ENCODE measurements at regions not wholly inside any gene's neighbourhood (a gene's known extent, or its start where the extent isn't known, plus 50 kb on each side); places are given as distances from the start of the nearest gene placed in this dataset.
"Not testable (repeated sequence)": the region's sequence is repeated elsewhere in the genome, so short reads cannot be mapped to it uniquely, and the experiment has no call there.

- no peak for DNase-seq (ENCODE audit: low read depth, low spot score)
Observed at GRCh38 chr12:34097213-34097612, 74.9 kb downstream of the ALG10 start.

- DNase-seq (ENCODE audit: low read depth, low spot score): no peak
Observed at GRCh38 chr12:34105392-34105933, 83.2 kb downstream of the ALG10 start.

- no peak for DNase-seq (ENCODE audit: low read depth, low spot score)
Observed at GRCh38 chr12:34106172-34106571, 83.9 kb downstream of the ALG10 start.

- no peak for DNase-seq (ENCODE audit: low read depth, low spot score)
Observed at GRCh38 chr12:34107016-34107415, 84.7 kb downstream of the ALG10 start.

- DNase-seq (ENCODE audit: low read depth, low spot score): no peak
Observed at GRCh38 chr12:34107781-34108404, 85.6 kb downstream of the ALG10 start.

GRCh38 chr12:34108405-34108803 is 86.1 kb downstream of the ALG10 start:
- DNase-seq (ENCODE audit: low read depth, low spot score): no peak

- no peak for DNase-seq (ENCODE audit: low read depth, low spot score)
Observed at GRCh38 chr12:34108967-34109366, 86.7 kb downstream of the ALG10 start.

- DNase-seq (ENCODE audit: low read depth, low spot score): no peak
Observed at GRCh38 chr12:34109390-34109789, 87.1 kb downstream of the ALG10 start.

- DNase-seq (ENCODE audit: low read depth, low spot score): not testable (repeated sequence)
Observed at GRCh38 chr12:34109909-34110531, 87.7 kb downstream of the ALG10 start.

GRCh38 chr12:34119366-34119765 is 97.1 kb downstream of the ALG10 start:
- no peak for DNase-seq (ENCODE audit: low read depth, low spot score)

- no peak for DNase-seq (ENCODE audit: low read depth, low spot score)
Observed at GRCh38 chr12:34121360-34121759, 99.1 kb downstream of the ALG10 start.

- peak; percentile 13 for DNase-seq (ENCODE audit: low read depth, low spot score)
Observed at GRCh38 chr12:34123092-34123491, 100.8 kb downstream of the ALG10 start.

GRCh38 chr12:34124608-34125007 is 102.3 kb downstream of the ALG10 start:
- no peak for DNase-seq (ENCODE audit: low read depth, low spot score)

GRCh38 chr12:34126239-34126641 is 103.9 kb downstream of the ALG10 start:
- no peak for DNase-seq (ENCODE audit: low read depth, low spot score)

- no peak for DNase-seq (ENCODE audit: low read depth, low spot score)
Observed at GRCh38 chr12:34126805-34127204, 104.5 kb downstream of the ALG10 start.

- not testable (repeated sequence) for DNase-seq (ENCODE audit: low read depth, low spot score)
Observed at GRCh38 chr12:34127379-34127778, 105.1 kb downstream of the ALG10 start.

GRCh38 chr12:34142430-34142829 is 120.1 kb downstream of the ALG10 start:
- DNase-seq (ENCODE audit: low read depth, low spot score): no peak

GRCh38 chr12:34151019-34151418 is 128.7 kb downstream of the ALG10 start:
- no peak for DNase-seq (ENCODE audit: low read depth, low spot score)

GRCh38 chr12:34163443-34163842 is 141.1 kb downstream of the ALG10 start:
- DNase-seq (ENCODE audit: low read depth, low spot score): peak; percentile 1

- DNase-seq (ENCODE audit: low read depth, low spot score): no peak
Observed at GRCh38 chr12:34166427-34167060, 144.2 kb downstream of the ALG10 start.

GRCh38 chr12:34168507-34168906 is 146.2 kb downstream of the ALG10 start:
- DNase-seq (ENCODE audit: low read depth, low spot score): not testable (repeated sequence)

- no peak for DNase-seq (ENCODE audit: low read depth, low spot score)
Observed at GRCh38 chr12:34186492-34186891, 164.2 kb downstream of the ALG10 start.

- DNase-seq (ENCODE audit: low read depth, low spot score): no peak
Observed at GRCh38 chr12:34188974-34189373, 166.7 kb downstream of the ALG10 start.

Data from astrocyte of the hippocampus (primary cell).